Thoracic aorta (tissue), 2 donors: ENCODE measurements at regions not wholly inside any gene's neighbourhood (a gene's known extent, or its start where the extent isn't known, plus 50 kb on each side); places are given as distances from the start of the nearest gene placed in this dataset.

Experiments used
- ATAC-seq: fragments of 150-250 bp; one replicate; pipeline ENCODE4 v1.8.0; 2017; ENCODE audit warnings: low read depth; ENCODE audit not compliant: insufficient number of reproducible peaks, low FRiP score
- DNase-seq: peaks from one replicate; pipeline ENCODE4 v3.0.0-alpha.2; 2020; ENCODE audit warnings: low spot score
- H3K27ac ChIP-seq, 2 donors: fragments of 200-600 bp; sonication (generic); 1 replicate in 1 of 2; 2 replicates in 1 of 2; pipeline ENCODE4 v1.5.1; 2016; ENCODE audit warnings: mild to moderate bottlenecking in 2 of 2, moderate library complexity in 2 of 2
- H3K27me3 ChIP-seq: fragments of 200-600 bp; sonication (generic); replicated peaks from 2 replicates; pipeline ENCODE4 v1.6.0; 2016; ENCODE audit warnings: mild to moderate bottlenecking; ENCODE audit not compliant: insufficient read depth
- H3K36me3 ChIP-seq: fragments of 200-600 bp; sonication (generic); one replicate; pipeline ENCODE4 v1.5.1; 2016
- H3K4me1 ChIP-seq, 2 donors: fragments of 200-600 bp; sonication (generic); 1 replicate in 1 of 2; 2 replicates in 1 of 2; pipeline versions ENCODE4 v1.5.1 to v1.6.0; 2016; ENCODE audit warnings: low read depth in 2 of 2, mild to moderate bottlenecking in 1 of 2; ENCODE audit not compliant: control insufficient read depth in 1 of 2
- H3K4me3 ChIP-seq: fragments of 200-600 bp; sonication (generic); 2 replicates; pipeline ENCODE4 v1.5.1; 2016; ENCODE audit warnings: mild to moderate bottlenecking
- H3K9me3 ChIP-seq: fragments of 200-600 bp; sonication (generic); 2 replicates; pipeline ENCODE4 v1.5.1; 2016
- CTCF ChIP-seq: fragments of 200-600 bp; sonication (generic); IDR thresholded peaks from one replicate; pipeline ENCODE4 v1.5.1; 2019; ENCODE audit warnings: antibody characterized with exemption

GRCh38 chr6:148027201-148027600, 315.4 kb upstream of the SASH1 start:
- H3K9me3 ChIP-seq = no peaks in the 10 kb centered on the region
- no peak overlapping the region for H3K4me3 ChIP-seq
- no peak for TF ChIP-seq CTCF
- no peaks in the 10 kb centered on the region for H3K36me3 ChIP-seq
- no peak overlapping the region for H3K27ac ChIP-seq
- H3K27me3 ChIP-seq = no peaks in the 10 kb centered on the region
- H3K4me1 ChIP-seq = no peaks in the 10 kb centered on the region
- DNase-seq = no peak
- ATAC-seq = no peak

- Histone ChIP-seq H3K27me3 (no peaks in the 10 kb centered on the region), H3K4me1 (no peaks in the 10 kb centered on the region), H3K9me3 (no peaks in the 10 kb centered on the region), H3K36me3 (no peaks in the 10 kb centered on the region), H3K4me3 (no peak overlapping the region), H3K27ac (no peak overlapping the region)
- DNase-seq (no peak), ATAC-seq (no peak)
- TF ChIP-seq CTCF = no peak
Measured at GRCh38 chr6:148035806-148036390, 306.7 kb upstream of the SASH1 start.

DNA sequence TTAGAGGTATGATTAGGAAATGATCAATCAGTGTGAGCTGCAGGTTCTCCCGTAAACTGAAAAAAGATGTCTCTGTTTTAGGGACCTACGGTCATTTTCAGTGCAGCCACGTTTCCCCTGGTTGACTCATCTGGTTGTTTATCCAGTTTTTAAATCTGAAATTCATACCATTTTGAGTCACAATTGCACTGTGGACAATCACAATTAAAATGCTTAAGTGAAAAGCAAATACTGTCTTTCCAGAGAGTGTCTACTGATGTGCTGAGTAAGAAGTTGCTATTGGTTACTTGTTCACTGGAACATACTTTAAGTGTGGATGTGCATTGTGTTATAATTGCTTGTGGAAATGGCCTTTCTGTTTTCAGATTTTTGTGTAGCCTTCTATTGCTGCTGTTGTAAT, 305.1 kb upstream of the SASH1 start:
- Histone ChIP-seq H3K9me3 (no peaks in the 10 kb centered on the region), H3K4me3 (no peak overlapping the region), H3K27me3 (no peaks in the 10 kb centered on the region), H3K4me1 (no peaks in the 10 kb centered on the region), H3K27ac (no peak overlapping the region), H3K36me3 (no peaks in the 10 kb centered on the region)
- ATAC-seq = no peak
- no peak for TF ChIP-seq CTCF
- no peak for DNase-seq

- DNase-seq (no peak), ATAC-seq (no peak)
- Histone ChIP-seq H3K4me1 (no peaks in the 10 kb centered on the region), H3K36me3 (no peaks in the 10 kb centered on the region), H3K9me3 (no peaks in the 10 kb centered on the region), H3K27me3 (no peaks in the 10 kb centered on the region), H3K4me3 (no peak overlapping the region), H3K27ac (no peak overlapping the region)
- no peak for TF ChIP-seq CTCF
Measured at GRCh38 chr6:148041546-148041945, 301.1 kb upstream of the SASH1 start.

- DNase-seq = no peak
- no peak for ATAC-seq
- H3K4me3 ChIP-seq = no peak overlapping the region
- no peaks in the 10 kb centered on the region for H3K36me3 ChIP-seq
- no peak overlapping the region for H3K27ac ChIP-seq
- TF ChIP-seq CTCF = no peak
- H3K4me1 ChIP-seq = no peaks in the 10 kb centered on the region
- H3K27me3 ChIP-seq = no peaks in the 10 kb centered on the region
- no peaks in the 10 kb centered on the region for H3K9me3 ChIP-seq
Measured at GRCh38 chr6:148042536-148042935, 300.1 kb upstream of the SASH1 start.
